Keratinocyte (primary cell): ENCODE measurements at regions not wholly inside any gene's neighbourhood (a gene's known extent, or its start where the extent isn't known, plus 50 kb on each side); places are given as distances from the start of the nearest gene placed in this dataset.

Source experiments
- DNase-seq: peaks from one replicate; pipeline ENCODE4 v3.0.0-alpha.2; 2011; ENCODE audit warnings: low read depth, missing footprints, low spot score
- FAIRE-seq: peaks from 2 replicates; lab custom pipeline; 2011; peaks lifted over from hg19 to GRCh38; lab: Jason Lieb, UNC
- H2AFZ ChIP-seq: 2 replicates; pipeline ENCODE4 v1.6.0; 2012; ENCODE audit warnings: low read length, control low read depth, inconsistent platforms; ENCODE audit not compliant: control insufficient read depth
- H3K27ac ChIP-seq: 2 replicates; pipeline ENCODE4 v1.5.1; 2011; ENCODE audit warnings: low read length; ENCODE audit not compliant: control insufficient read depth, insufficient read depth
- H3K27me3 ChIP-seq: 3 replicates; pipeline ENCODE4 v1.6.0; 2011; ENCODE audit warnings: low read length; ENCODE audit not compliant: control insufficient read depth, insufficient read depth; ENCODE audit errors: extremely low read depth
- H3K36me3 ChIP-seq, 2 experiments: 2 replicates in 1 of 2; 3 replicates in 1 of 2; pipeline ENCODE4 v1.5.1; 2011; ENCODE audit warnings: low read length in 2 of 2, mild to moderate bottlenecking in 1 of 2; ENCODE audit not compliant: control insufficient read depth in 2 of 2, insufficient read depth in 2 of 2; ENCODE audit errors: extremely low read depth in 1 of 2
- H3K4me1 ChIP-seq: 3 replicates; pipeline ENCODE4 v1.5.1; 2011; ENCODE audit warnings: low read length; ENCODE audit not compliant: control insufficient read depth, insufficient read depth; ENCODE audit errors: extremely low read depth
- H3K4me2 ChIP-seq: 3 replicates; pipeline ENCODE4 v1.6.0; 2011; ENCODE audit warnings: low read depth, low read length; ENCODE audit not compliant: control insufficient read depth, insufficient read depth; ENCODE audit errors: extremely low read depth
- H3K4me3 ChIP-seq, 3 experiments: fragments of 200-600 bp in 1 of 3; sonication (generic) in 1 of 3; 2 replicates in 2 of 3; 3 replicates in 1 of 3; pipeline ENCODE4 v1.5.1; 2011 to 2016; ENCODE audit warnings: low read length in 3 of 3, mild to moderate bottlenecking in 3 of 3, control low read depth in 2 of 3, inconsistent platforms in 1 of 3, low read depth in 1 of 3, mixed read lengths in 1 of 3, mixed run types in 1 of 3, moderate library complexity in 1 of 3; ENCODE audit not compliant: control insufficient read depth in 2 of 3, insufficient read depth in 2 of 3; ENCODE audit errors: extremely low read depth in 1 of 3
- H3K79me2 ChIP-seq: 2 replicates; pipeline ENCODE4 v1.6.0; 2012; ENCODE audit warnings: low read length; ENCODE audit not compliant: control insufficient read depth, insufficient read depth
- H3K9ac ChIP-seq: 3 replicates; pipeline ENCODE4 v1.6.0; 2011; ENCODE audit warnings: low read length; ENCODE audit not compliant: control insufficient read depth, insufficient read depth; ENCODE audit errors: extremely low read depth
- H3K9me1 ChIP-seq: 3 replicates; pipeline ENCODE4 v1.6.0; 2011; ENCODE audit warnings: low read length; ENCODE audit not compliant: control insufficient read depth, insufficient read depth; ENCODE audit errors: extremely low read depth
- H3K9me3 ChIP-seq: 2 replicates; pipeline ENCODE4 v1.5.1; 2012; ENCODE audit warnings: low read depth, low read length; ENCODE audit not compliant: control insufficient read depth
- H4K20me1 ChIP-seq: 3 replicates; pipeline ENCODE4 v1.6.0; 2011; ENCODE audit warnings: low read length; ENCODE audit not compliant: control insufficient read depth, insufficient read depth; ENCODE audit errors: extremely low read depth
- EZH2 ChIP-seq: IDR thresholded peaks from one replicate; pipeline ENCODE4 v1.6.1; 2012; ENCODE audit warnings: inconsistent platforms, mild to moderate bottlenecking, low read length, moderate library complexity
- dilution Hi-C: fragments of 300-500 bp; cut with MboI; formaldehyde crosslinking; loops from one replicate; pipeline ENCODE4 v1.7.0; 2020; ENCODE audit warnings: low sequenced_read_pairs; ENCODE audit not compliant: extremely low pct_ligation_motif_present
- TF ChIP-seq, protein P1 (sequence below), 3 experiments: IDR thresholded peaks in 1 of 3; conservative IDR thresholded peaks in 1 of 3; optimal IDR thresholded peaks in 1 of 3; 2 replicates in 2 of 3; 3 replicates in 1 of 3; pipeline versions ENCODE3 to v1.5.1; 2011; ENCODE audit warnings: low read length in 3 of 3, mild to moderate bottlenecking in 3 of 3, moderate library complexity in 2 of 3, control low read depth in 1 of 3, inconsistent platforms in 1 of 3; ENCODE audit not compliant: insufficient read depth in 2 of 3; ENCODE audit errors: extremely low read depth in 1 of 3

DNA sequence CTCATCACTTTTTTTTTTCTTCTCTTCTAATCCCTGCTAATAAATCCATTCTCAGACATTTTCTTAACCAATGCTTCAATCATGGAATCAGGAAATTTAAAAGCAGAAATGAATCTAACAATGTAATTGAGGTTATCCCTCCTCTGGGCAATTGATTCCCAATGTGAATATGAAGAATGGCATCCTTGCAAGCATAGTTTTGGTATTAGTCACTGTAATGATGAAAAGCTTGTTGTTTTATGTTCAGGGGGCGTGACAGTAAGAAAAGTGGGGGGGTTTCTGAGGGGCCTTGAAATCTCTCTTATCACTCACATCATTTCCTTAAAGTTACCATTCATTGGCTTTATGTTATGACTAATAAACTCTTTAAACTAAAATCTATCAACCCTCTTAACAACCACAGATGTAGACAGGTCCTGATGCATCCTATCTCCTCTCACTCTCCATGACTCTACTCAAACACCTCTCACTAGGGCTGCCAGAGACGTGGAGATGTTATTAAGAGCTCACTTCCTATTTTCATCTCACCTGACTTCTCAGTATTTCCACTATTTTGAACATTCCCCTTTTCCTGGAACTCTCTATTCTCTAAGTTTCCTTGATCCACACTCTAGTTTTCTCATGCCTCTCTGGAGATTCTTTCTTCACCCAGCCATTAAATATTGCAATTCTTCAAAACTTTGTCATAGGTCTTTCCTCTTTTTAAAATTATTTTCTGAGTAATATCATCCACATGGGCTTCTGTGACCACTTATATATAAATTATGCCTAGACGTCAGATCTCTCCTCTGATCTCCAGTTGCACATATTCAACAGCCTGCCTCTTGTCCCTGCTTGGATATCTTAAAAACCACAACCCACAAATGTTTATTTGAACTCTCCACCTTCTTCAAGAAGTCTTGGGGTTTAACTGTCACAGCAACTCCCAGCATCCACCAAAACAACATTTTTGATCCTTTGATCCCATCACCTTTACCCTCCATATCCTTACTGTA lies 332.9 kb downstream of the CDH2 start:
- no peaks in the 10 kb centered on the region for H4K20me1 ChIP-seq
- no peaks in the 10 kb centered on the region for H3K9me3 ChIP-seq
- dilution Hi-C loops, result no loop called here
- FAIRE-seq, result peak; percentile 78
- no peaks in the 10 kb centered on the region for H3K36me3 ChIP-seq
- H3K4me2 ChIP-seq, result peak overlapping the region; percentile 35
- H3K27me3 ChIP-seq, result no peaks in the 10 kb centered on the region
- H2AFZ ChIP-seq, result no peak overlapping the region
- no peaks in the 10 kb centered on the region for H3K9me1 ChIP-seq
- H3K4me3 ChIP-seq, result no peak overlapping the region
- H3K79me2 ChIP-seq, result no peaks in the 10 kb centered on the region
- H3K27ac ChIP-seq, result no peak overlapping the region
- DNase-seq, result no peak
- TF ChIP-seq EZH2, result no peak
- TF ChIP-seq, protein P1, sequence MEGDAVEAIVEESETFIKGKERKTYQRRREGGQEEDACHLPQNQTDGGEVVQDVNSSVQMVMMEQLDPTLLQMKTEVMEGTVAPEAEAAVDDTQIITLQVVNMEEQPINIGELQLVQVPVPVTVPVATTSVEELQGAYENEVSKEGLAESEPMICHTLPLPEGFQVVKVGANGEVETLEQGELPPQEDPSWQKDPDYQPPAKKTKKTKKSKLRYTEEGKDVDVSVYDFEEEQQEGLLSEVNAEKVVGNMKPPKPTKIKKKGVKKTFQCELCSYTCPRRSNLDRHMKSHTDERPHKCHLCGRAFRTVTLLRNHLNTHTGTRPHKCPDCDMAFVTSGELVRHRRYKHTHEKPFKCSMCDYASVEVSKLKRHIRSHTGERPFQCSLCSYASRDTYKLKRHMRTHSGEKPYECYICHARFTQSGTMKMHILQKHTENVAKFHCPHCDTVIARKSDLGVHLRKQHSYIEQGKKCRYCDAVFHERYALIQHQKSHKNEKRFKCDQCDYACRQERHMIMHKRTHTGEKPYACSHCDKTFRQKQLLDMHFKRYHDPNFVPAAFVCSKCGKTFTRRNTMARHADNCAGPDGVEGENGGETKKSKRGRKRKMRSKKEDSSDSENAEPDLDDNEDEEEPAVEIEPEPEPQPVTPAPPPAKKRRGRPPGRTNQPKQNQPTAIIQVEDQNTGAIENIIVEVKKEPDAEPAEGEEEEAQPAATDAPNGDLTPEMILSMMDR (optimal IDR thresholded peaks at IDR 0.05 in 1 of 3, IDR thresholded peaks at IDR 0.05 in 1 of 3, conservative IDR thresholded peaks at IDR 0.05 in 1 of 3; ENCODE audit: extremely low read depth in 1 of 3, insufficient read depth in 2 of 3, low read length in 3 of 3), result no peak
- H3K4me1 ChIP-seq, result peaks cover 26% of the 10 kb centered on the region
- H3K9ac ChIP-seq, result no peak overlapping the region

DNA sequence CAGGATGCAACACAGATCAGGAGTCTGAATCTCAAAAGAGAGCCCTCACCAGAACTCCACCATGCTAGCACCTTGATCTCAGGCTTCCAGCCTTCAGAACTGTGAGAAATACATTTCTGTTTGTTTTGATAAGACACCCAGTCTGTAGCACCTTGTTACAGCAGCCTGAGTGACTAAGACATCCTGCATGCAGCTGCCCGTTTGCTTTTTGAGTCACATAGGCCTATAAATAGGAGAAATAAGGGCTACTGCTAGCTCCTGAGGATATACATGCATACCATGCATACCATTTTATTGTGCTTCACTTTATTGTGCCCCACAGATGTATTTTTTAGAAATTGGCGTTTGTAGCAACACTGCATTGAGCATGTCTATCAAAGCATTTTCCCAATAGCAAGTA lies 337.8 kb downstream of the CDH2 start:
- Histone ChIP-seq H3K4me3 (no peak overlapping the region), H3K27me3 (no peaks in the 10 kb centered on the region), H3K27ac (peak overlapping the region; percentile 53), H3K9me1 (no peaks in the 10 kb centered on the region), H3K4me1 (peaks cover 35% of the 10 kb centered on the region), H3K9me3 (no peaks in the 10 kb centered on the region), H3K4me2 (peak overlapping the region; percentile 29), H3K36me3 (no peaks in the 10 kb centered on the region), H4K20me1 (no peaks in the 10 kb centered on the region), H3K79me2 (no peaks in the 10 kb centered on the region), H2AFZ (no peak overlapping the region), H3K9ac (no peak overlapping the region)
- FAIRE-seq (peak; percentile 98), DNase-seq (no peak)
- dilution Hi-C loops, result no loop called here
- TF ChIP-seq, protein P1 (optimal IDR thresholded peaks at IDR 0.05 in 1 of 3, IDR thresholded peaks at IDR 0.05 in 1 of 3, conservative IDR thresholded peaks at IDR 0.05 in 1 of 3; ENCODE audit: extremely low read depth in 1 of 3, insufficient read depth in 2 of 3, low read length in 3 of 3), result no peak
- TF ChIP-seq EZH2, result no peak
